GM23338 (cell line): ENCODE measurements at regions not wholly inside any gene's neighbourhood (a gene's known extent, or its start where the extent isn't known, plus 50 kb on each side); places are given as distances from the start of the nearest gene placed in this dataset.

ENCODE experiments used
- ATAC-seq: fragments of 200-7000 bp; cut with Tn5 transposase; 3 replicates; pipeline ENCODE4 v1.9.1; 2020
- DNase-seq: peaks from one replicate; pipeline ENCODE4 v3.0.0-alpha.2; 2015; ENCODE audit warnings: low spot score
- H2AFZ ChIP-seq: fragments of 200-600 bp; sonication (generic); 2 replicates; pipeline ENCODE4 v1.8.0; 2016; ENCODE audit warnings: antibody characterized with exemption, mild to moderate bottlenecking, moderate library complexity
- H3F3A ChIP-seq: fragments of 200-600 bp; sonication (generic); replicated peaks from 2 replicates; pipeline ENCODE4 v1.8.0; 2017; ENCODE audit warnings: antibody characterized with exemption, mixed run types, low read depth
- H3K27ac ChIP-seq: fragments of 200-600 bp; sonication (generic); 2 replicates; pipeline ENCODE4 v1.6.1; 2016; ENCODE audit warnings: low read depth
- H3K27me3 ChIP-seq: fragments of 200-600 bp; sonication (generic); 2 replicates; pipeline ENCODE4 v1.8.0; 2016; ENCODE audit warnings: mild to moderate bottlenecking, mixed run types, moderate library complexity; ENCODE audit not compliant: insufficient read depth
- H3K36me3 ChIP-seq: fragments of 200-600 bp; sonication (generic); 2 replicates; pipeline ENCODE4 v1.8.0; 2016; ENCODE audit warnings: mild to moderate bottlenecking; ENCODE audit not compliant: insufficient read depth
- H3K4me1 ChIP-seq: fragments of 200-600 bp; sonication (generic); 2 replicates; pipeline ENCODE4 v1.8.0; 2016; ENCODE audit warnings: mild to moderate bottlenecking, moderate library complexity; ENCODE audit not compliant: insufficient read depth
- H3K4me2 ChIP-seq: fragments of 200-600 bp; sonication (generic); 2 replicates; pipeline ENCODE4 v1.7.1; 2017; ENCODE audit warnings: mixed run types
- H3K4me3 ChIP-seq: fragments of 200-600 bp; sonication (generic); 2 replicates; pipeline ENCODE4 v1.6.1; 2016; ENCODE audit warnings: mixed run types
- H3K79me2 ChIP-seq: fragments of 200-600 bp; sonication (generic); replicated peaks from 2 replicates; pipeline ENCODE4 v1.8.0; 2017; ENCODE audit warnings: mild to moderate bottlenecking; ENCODE audit not compliant: insufficient read depth
- H3K9me2 ChIP-seq: fragments of 200-600 bp; sonication (generic); 2 replicates; pipeline ENCODE4 v1.8.0; 2017; ENCODE audit not compliant: insufficient read depth
- H4K20me1 ChIP-seq: fragments of 200-600 bp; sonication (generic); replicated peaks from 2 replicates; pipeline ENCODE4 v1.8.0; 2017; ENCODE audit warnings: mild to moderate bottlenecking; ENCODE audit not compliant: insufficient read depth
- H3K27ac Mint-ChIP-seq: 2 replicates; pipeline ENCODE4 v1.8.0; 2020; ENCODE audit warnings: inconsistent platforms, mild to moderate bottlenecking, moderate library complexity, mixed read lengths
- H3K27me3 Mint-ChIP-seq: 3 replicates; pipeline ENCODE4 v1.8.0; 2022; ENCODE audit warnings: low read depth, mild to moderate bottlenecking, moderate library complexity, mixed read lengths, inconsistent platforms; ENCODE audit not compliant: insufficient read depth, poor library complexity
- H3K36me3 Mint-ChIP-seq: 3 replicates; pipeline ENCODE4 v1.8.0; 2021; ENCODE audit warnings: low read depth, mild to moderate bottlenecking, inconsistent platforms, moderate library complexity, mixed read lengths
- H3K4me1 Mint-ChIP-seq: 3 replicates; pipeline ENCODE4 v1.8.0; 2020; ENCODE audit warnings: mild to moderate bottlenecking, inconsistent platforms, mixed read lengths
- H3K4me3 Mint-ChIP-seq: 3 replicates; pipeline ENCODE4 v1.8.0; 2021; ENCODE audit warnings: moderate library complexity, mild to moderate bottlenecking, inconsistent platforms, mixed read lengths
- H3K9me3 Mint-ChIP-seq: 3 replicates; pipeline ENCODE4 v1.8.0; 2020; ENCODE audit warnings: moderate library complexity, mild to moderate bottlenecking, inconsistent platforms, mixed read lengths
- CREB1 ChIP-seq: fragments of 250-450 bp; sonication (Bioruptor Pico); IDR thresholded peaks from 2 replicates; pipeline ENCODE4 v1.5.0; 2020; ENCODE audit warnings: low read depth, mild to moderate bottlenecking, moderate library complexity
- CTCF ChIP-seq, 2 experiments: fragments of 200-600 bp in 1 of 2; sonication (generic) in 1 of 2; conservative IDR thresholded peaks; 2 replicates each; pipeline versions ENCODE4 v1.5.1 to v1.6.1; 2016 to 2017; ENCODE audit warnings: antibody characterized with exemption in 2 of 2, low read depth in 2 of 2, mild to moderate bottlenecking in 2 of 2, moderate library complexity in 1 of 2
- EZH2 ChIP-seq: fragments of 200-600 bp; sonication (generic); IDR thresholded peaks from one replicate; pipeline ENCODE4 v1.8.0; 2017; ENCODE audit warnings: antibody characterized with exemption, mild to moderate bottlenecking, low read depth; ENCODE audit not compliant: unreplicated experiment
- EZH2phosphoT487 ChIP-seq: fragments of 200-600 bp; sonication (generic); IDR thresholded peaks from one replicate; pipeline ENCODE4 v1.8.1; 2018; ENCODE audit warnings: antibody characterized with exemption; ENCODE audit not compliant: unreplicated experiment
- JUNB ChIP-seq: IDR thresholded peaks from one replicate; pipeline ENCODE4 v1.6.1; 2016; ENCODE audit warnings: antibody characterized with exemption; ENCODE audit not compliant: unreplicated experiment
- NANOG ChIP-seq: IDR thresholded peaks from 2 replicates; pipeline ENCODE4 v1.6.1; 2016; ENCODE audit warnings: antibody characterized with exemption, borderline replicate concordance
- POLR2AphosphoS5 ChIP-seq: IDR thresholded peaks from 2 replicates; pipeline ENCODE4 v1.6.1; 2016; ENCODE audit warnings: antibody characterized with exemption, low read depth
- STAT1 ChIP-seq: IDR thresholded peaks from one replicate; pipeline ENCODE4 v1.6.1; 2016; ENCODE audit warnings: antibody characterized with exemption; ENCODE audit not compliant: unreplicated experiment
- ZNF114 ChIP-seq: fragments of 250-450 bp; sonication (Bioruptor Pico); IDR thresholded peaks from 2 replicates; pipeline ENCODE4 v1.5.0; 2020; ENCODE audit warnings: mild to moderate bottlenecking, moderate library complexity
- ZNF331 ChIP-seq: fragments of 250-450 bp; sonication (Bioruptor Pico); IDR thresholded peaks from 2 replicates; pipeline ENCODE4 v1.5.0; 2020; ENCODE audit warnings: low read depth, mild to moderate bottlenecking, moderate library complexity
- ZNF462 ChIP-seq: fragments of 250-450 bp; sonication (Bioruptor Pico); IDR thresholded peaks from 2 replicates; pipeline ENCODE4 v1.5.0; 2020; ENCODE audit warnings: mild to moderate bottlenecking, moderate library complexity
- TF ChIP-seq, protein P1 (sequence below): IDR thresholded peaks from 2 replicates; pipeline ENCODE4 v1.6.1; 2016; ENCODE audit warnings: antibody characterized with exemption
- TF ChIP-seq, protein P2 (sequence below): IDR thresholded peaks from one replicate; pipeline ENCODE4 v1.6.1; 2018; ENCODE audit warnings: antibody characterized with exemption; ENCODE audit not compliant: unreplicated experiment

DNA sequence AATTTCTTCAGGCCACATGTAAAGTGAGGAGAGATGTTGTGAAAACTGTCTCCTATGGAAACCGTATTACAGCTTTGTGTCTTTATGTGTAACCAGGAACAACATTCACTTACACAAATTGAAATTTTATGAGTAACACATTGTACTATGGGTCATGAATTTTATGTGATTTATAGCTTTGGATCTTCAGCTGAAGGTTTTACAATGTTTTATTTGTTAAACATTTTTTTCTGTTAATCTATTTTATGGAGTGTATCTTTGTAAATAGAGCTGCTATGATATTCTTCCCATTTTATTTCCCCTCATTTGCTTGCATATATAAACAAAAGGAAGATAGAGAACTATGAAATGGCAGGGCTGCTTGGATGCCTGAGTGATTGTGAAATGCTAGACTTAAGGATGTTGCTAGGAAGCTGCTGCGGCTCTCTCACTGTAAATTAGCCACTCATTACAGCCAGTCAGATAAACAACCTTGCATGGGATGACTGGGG is 104.5 kb upstream of the PCLO start:
- TF ChIP-seq POLR2AphosphoS5 (no peak), EZH2 (no peak), NANOG (no peak), ZNF114 (CRISPR knock-in tag) (no peak), ZNF331 (CRISPR knock-in tag) (no peak), JUNB (no peak), CTCF (conservative IDR thresholded peaks at IDR 0.05; ENCODE audit: low read depth in 2 of 2) (no peak), STAT1 (no peak), ZNF462 (CRISPR knock-in tag) (no peak), EZH2phosphoT487 (no peak), CREB1 (no peak)
- TF ChIP-seq, protein P1, sequence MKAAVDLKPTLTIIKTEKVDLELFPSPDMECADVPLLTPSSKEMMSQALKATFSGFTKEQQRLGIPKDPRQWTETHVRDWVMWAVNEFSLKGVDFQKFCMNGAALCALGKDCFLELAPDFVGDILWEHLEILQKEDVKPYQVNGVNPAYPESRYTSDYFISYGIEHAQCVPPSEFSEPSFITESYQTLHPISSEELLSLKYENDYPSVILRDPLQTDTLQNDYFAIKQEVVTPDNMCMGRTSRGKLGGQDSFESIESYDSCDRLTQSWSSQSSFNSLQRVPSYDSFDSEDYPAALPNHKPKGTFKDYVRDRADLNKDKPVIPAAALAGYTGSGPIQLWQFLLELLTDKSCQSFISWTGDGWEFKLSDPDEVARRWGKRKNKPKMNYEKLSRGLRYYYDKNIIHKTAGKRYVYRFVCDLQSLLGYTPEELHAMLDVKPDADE, result no peak
- TF ChIP-seq, protein P2, sequence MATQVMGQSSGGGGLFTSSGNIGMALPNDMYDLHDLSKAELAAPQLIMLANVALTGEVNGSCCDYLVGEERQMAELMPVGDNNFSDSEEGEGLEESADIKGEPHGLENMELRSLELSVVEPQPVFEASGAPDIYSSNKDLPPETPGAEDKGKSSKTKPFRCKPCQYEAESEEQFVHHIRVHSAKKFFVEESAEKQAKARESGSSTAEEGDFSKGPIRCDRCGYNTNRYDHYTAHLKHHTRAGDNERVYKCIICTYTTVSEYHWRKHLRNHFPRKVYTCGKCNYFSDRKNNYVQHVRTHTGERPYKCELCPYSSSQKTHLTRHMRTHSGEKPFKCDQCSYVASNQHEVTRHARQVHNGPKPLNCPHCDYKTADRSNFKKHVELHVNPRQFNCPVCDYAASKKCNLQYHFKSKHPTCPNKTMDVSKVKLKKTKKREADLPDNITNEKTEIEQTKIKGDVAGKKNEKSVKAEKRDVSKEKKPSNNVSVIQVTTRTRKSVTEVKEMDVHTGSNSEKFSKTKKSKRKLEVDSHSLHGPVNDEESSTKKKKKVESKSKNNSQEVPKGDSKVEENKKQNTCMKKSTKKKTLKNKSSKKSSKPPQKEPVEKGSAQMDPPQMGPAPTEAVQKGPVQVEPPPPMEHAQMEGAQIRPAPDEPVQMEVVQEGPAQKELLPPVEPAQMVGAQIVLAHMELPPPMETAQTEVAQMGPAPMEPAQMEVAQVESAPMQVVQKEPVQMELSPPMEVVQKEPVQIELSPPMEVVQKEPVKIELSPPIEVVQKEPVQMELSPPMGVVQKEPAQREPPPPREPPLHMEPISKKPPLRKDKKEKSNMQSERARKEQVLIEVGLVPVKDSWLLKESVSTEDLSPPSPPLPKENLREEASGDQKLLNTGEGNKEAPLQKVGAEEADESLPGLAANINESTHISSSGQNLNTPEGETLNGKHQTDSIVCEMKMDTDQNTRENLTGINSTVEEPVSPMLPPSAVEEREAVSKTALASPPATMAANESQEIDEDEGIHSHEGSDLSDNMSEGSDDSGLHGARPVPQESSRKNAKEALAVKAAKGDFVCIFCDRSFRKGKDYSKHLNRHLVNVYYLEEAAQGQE, result no peak
- H3K79me2 ChIP-seq, result no peaks in the 10 kb centered on the region
- no peaks in the 10 kb centered on the region for H4K20me1 ChIP-seq
- Mint-ChIP-seq H3K4me3 (no peak overlapping the region), H3K4me1 (peaks cover 9% of the 10 kb centered on the region), H3K36me3 (no peaks in the 10 kb centered on the region), H3K27me3 (peaks cover 1% of the 10 kb centered on the region), H3K9me3 (no peaks in the 10 kb centered on the region), H3K27ac (peak overlapping the region; percentile 90; the same call in 1 of the 2 replicates)
- no peak overlapping the region for H2AFZ ChIP-seq
- H3K27ac ChIP-seq, result no peak overlapping the region
- peaks cover 11% of the 10 kb centered on the region; the same call in 1 of the 2 replicates for H3K4me1 ChIP-seq
- H3K4me3 ChIP-seq, result no peak overlapping the region
- no peaks in the 10 kb centered on the region for H3K36me3 ChIP-seq
- H3K27me3 ChIP-seq, result no peaks in the 10 kb centered on the region
- DNase-seq (peak; percentile 41), ATAC-seq (peak; percentile 54)
- H3K4me2 ChIP-seq, result no peak overlapping the region
- no peaks in the 10 kb centered on the region for H3K9me2 ChIP-seq
- no peaks in the 10 kb centered on the region for H3F3A ChIP-seq
